Cardiac muscle cell (in vitro differentiated cells and primary cell): ENCODE measurements at regions not wholly inside any gene's neighbourhood (a gene's known extent, or its start where the extent isn't known, plus 50 kb on each side); places are given as distances from the start of the nearest gene placed in this dataset.

Experiments used
- DNase-seq, 2 donors: peaks; one replicate each; pipeline versions ENCODE4 v3.0.0 to v3.0.0-alpha.2; 2010 to 2017; ENCODE audit warnings: low read depth in 1 of 2, low spot score in 1 of 2
- H3K27ac ChIP-seq: fragments of 200-600 bp; sonication (generic); 2 replicates; pipeline ENCODE4 v1.5.1; 2016
- H3K27me3 ChIP-seq: fragments of 200-600 bp; sonication (generic); 2 replicates; pipeline ENCODE4 v1.6.0; 2016; ENCODE audit warnings: control low read depth
- H3K36me3 ChIP-seq: fragments of 200-600 bp; sonication (generic); 2 replicates; pipeline ENCODE4 v1.5.1; 2016; ENCODE audit warnings: control low read depth
- H3K4me1 ChIP-seq: fragments of 200-600 bp; sonication (generic); 2 replicates; pipeline ENCODE4 v1.8.1; 2017; ENCODE audit warnings: low read depth, mild to moderate bottlenecking, mixed run types
- H3K4me3 ChIP-seq: fragments of 200-600 bp; sonication (generic); 2 replicates; pipeline ENCODE4 v1.5.1; 2016; ENCODE audit warnings: mild to moderate bottlenecking
- H3K9me3 ChIP-seq: fragments of 200-600 bp; sonication (generic); 2 replicates; pipeline ENCODE4 v1.5.1; 2017; ENCODE audit warnings: low read depth, mild to moderate bottlenecking, control low read depth
- TF ChIP-seq, protein P1 (sequence below): IDR thresholded peaks from 2 replicates; pipeline ENCODE4 v1.5.1; 2012; ENCODE audit warnings: low read depth, mild to moderate bottlenecking, low read length

DNA sequence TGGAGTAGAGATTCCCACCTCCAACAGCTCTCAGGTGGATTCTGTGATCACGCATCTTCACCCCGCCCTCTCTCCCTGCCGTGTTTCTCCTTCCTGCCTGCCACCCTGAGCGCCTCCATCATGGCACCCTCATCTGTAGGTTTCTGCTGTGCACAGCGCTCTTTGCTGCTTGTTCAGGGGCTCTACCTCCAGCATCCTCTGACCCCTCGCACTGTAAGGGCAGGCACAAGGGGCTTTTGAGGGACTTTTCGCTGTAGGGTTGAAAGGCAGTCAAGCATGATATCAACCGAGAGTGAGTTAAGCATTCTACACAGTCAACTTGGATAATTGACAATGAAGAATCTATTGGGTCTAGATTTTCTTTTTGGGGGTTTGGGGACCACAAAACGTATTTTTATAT, 99.1 kb upstream of the GREM2 start:
- Histone ChIP-seq H3K9me3 (no peaks in the 10 kb centered on the region), H3K27me3 (peaks cover 8% of the 10 kb centered on the region), H3K4me1 (no peaks in the 10 kb centered on the region), H3K36me3 (no peaks in the 10 kb centered on the region), H3K27ac (no peak overlapping the region), H3K4me3 (no peak overlapping the region)
- TF ChIP-seq, protein P1, sequence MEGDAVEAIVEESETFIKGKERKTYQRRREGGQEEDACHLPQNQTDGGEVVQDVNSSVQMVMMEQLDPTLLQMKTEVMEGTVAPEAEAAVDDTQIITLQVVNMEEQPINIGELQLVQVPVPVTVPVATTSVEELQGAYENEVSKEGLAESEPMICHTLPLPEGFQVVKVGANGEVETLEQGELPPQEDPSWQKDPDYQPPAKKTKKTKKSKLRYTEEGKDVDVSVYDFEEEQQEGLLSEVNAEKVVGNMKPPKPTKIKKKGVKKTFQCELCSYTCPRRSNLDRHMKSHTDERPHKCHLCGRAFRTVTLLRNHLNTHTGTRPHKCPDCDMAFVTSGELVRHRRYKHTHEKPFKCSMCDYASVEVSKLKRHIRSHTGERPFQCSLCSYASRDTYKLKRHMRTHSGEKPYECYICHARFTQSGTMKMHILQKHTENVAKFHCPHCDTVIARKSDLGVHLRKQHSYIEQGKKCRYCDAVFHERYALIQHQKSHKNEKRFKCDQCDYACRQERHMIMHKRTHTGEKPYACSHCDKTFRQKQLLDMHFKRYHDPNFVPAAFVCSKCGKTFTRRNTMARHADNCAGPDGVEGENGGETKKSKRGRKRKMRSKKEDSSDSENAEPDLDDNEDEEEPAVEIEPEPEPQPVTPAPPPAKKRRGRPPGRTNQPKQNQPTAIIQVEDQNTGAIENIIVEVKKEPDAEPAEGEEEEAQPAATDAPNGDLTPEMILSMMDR, result no peak
- DNase-seq, result no peak

DNA sequence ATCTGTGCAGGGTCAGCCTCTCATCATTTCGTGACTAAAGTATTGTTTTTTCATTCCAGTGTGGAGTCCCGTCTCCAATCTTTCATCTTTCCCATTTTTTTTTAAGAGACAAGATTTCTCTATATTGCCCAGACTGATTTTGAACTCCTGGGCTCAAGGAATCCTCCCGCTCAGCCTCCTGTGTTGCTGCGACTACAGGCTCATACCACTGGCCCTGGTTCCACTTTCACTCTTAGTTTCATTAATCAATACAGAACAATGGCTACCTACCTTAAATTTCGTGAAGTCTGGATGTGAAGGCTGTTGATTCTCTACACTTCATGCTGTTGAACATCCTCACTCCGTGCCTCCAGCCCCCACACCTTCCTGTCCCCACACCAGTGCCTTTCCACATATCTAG, 97.7 kb upstream of the GREM2 start:
- no peaks in the 10 kb centered on the region for H3K9me3 ChIP-seq
- TF ChIP-seq, protein P1, result no peak
- DNase-seq, result no peak
- no peak overlapping the region for H3K27ac ChIP-seq
- no peaks in the 10 kb centered on the region for H3K36me3 ChIP-seq
- H3K4me1 ChIP-seq, result no peaks in the 10 kb centered on the region
- peaks cover 9% of the 10 kb centered on the region for H3K27me3 ChIP-seq
- no peak overlapping the region for H3K4me3 ChIP-seq

DNA sequence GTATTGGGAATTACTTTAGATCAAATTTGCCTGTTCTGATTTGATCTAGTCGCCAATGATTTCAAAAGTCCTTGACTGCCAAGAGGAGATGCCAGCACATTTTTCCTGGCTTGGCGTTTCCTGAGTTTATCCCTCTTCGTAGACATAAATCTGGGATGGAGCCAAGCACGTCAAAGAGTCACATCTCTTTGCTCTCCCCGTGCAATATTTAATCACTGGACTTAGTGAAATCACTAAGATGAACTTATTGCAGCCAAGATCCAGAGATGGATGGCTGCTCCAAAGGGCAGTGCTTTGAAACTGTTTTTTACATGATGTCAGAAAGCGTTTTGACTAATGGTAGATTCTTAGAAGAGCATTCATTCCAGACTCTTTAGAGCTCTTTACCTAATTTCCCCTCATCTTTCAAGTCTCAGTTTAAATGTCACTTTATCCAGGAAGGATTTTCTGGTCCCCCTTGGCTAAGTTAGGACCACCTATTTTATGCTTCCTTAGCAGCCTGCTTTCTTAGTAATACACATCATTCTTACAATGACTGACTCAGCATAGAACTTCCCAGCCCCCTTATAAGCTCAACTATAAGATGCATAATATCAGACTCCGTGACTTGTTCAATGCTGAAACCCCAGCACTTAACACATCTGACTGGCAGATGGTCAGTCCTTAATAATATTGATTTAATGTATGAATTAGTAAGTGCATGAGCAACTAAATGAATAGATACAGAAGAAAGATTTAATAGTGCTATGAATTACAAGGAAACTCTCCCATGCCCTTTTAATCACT, 94.4 kb upstream of the GREM2 start:
- no peak for DNase-seq
- Histone ChIP-seq H3K27me3 (peaks cover 9% of the 10 kb centered on the region), H3K4me3 (no peak overlapping the region), H3K36me3 (no peaks in the 10 kb centered on the region), H3K4me1 (no peaks in the 10 kb centered on the region), H3K9me3 (no peaks in the 10 kb centered on the region), H3K27ac (no peak overlapping the region)
- TF ChIP-seq, protein P1, result no peak

DNA sequence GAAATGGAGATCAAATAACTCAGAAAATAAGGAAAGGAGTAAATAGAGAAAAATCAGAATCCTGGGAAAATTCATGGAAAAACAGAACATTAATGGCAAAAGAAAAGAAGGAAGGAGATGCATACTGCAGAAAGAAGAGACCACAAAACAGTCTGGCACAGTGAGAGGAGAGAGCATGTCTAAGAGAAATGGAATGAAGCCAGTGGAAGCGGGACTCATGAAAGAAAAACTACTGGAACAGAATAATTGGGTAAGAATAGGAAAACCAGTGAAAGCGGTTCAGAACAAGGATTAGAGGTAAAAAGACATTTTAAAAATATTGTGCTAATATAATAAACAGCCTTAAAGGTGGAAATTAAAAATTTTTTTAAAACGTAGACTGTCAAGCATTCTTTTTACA, 93.6 kb upstream of the GREM2 start:
- peaks cover 9% of the 10 kb centered on the region for H3K27me3 ChIP-seq
- H3K36me3 ChIP-seq, result no peaks in the 10 kb centered on the region
- no peaks in the 10 kb centered on the region for H3K9me3 ChIP-seq
- TF ChIP-seq, protein P1, result no peak
- no peak overlapping the region for H3K4me3 ChIP-seq
- no peak overlapping the region for H3K27ac ChIP-seq
- H3K4me1 ChIP-seq, result no peaks in the 10 kb centered on the region
- DNase-seq, result no peak

DNA sequence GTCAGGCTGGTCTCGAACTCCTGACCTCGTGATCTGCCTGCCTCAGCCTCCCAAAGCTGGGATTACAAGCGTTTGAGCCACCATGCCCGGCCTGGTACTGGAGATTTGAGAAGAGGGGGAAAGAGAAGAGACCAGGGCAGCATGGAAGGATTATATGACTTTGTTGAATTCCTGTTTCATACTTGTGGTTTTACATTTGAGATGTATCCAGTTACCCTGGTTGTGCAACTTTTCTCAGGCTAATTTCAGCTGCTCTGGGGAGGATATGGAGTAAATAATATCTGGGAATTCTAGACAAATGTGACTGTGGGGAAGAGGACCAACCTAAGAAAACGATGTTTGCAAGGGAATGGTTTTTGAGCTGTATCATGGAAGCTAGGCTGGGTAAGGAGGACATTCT, 89.5 kb upstream of the GREM2 start:
- TF ChIP-seq, protein P1, result no peak
- H3K4me3 ChIP-seq, result no peak overlapping the region
- DNase-seq, result peak in 1 of 2 donors; percentile 6
- H3K9me3 ChIP-seq, result no peaks in the 10 kb centered on the region
- no peaks in the 10 kb centered on the region for H3K4me1 ChIP-seq
- H3K27me3 ChIP-seq, result peaks cover 4% of the 10 kb centered on the region
- H3K36me3 ChIP-seq, result no peaks in the 10 kb centered on the region
- H3K27ac ChIP-seq, result no peak overlapping the region

DNA sequence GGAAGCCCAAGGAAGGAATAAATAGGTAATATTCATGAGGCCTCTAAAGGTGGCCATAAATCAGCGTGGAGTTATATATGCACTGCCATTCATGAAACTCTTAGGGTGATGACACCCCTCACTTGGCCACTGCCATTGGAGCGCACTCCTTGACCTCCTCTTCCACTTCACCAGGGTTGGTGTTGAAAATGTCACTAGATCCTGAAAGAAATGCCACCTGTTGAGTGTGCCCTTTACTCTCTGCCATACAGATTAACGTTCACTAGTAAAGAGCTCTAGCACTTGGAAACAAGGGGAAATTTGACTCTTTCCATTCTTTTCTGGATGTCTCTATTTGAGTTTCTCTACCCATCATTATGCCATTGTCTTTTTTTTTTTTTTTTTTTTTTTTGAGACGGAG, 83.5 kb upstream of the GREM2 start:
- Histone ChIP-seq H3K36me3 (no peaks in the 10 kb centered on the region), H3K4me1 (no peaks in the 10 kb centered on the region), H3K9me3 (no peaks in the 10 kb centered on the region), H3K27me3 (no peaks in the 10 kb centered on the region), H3K27ac (no peak overlapping the region), H3K4me3 (no peak overlapping the region)
- TF ChIP-seq, protein P1, result no peak
- DNase-seq, result no peak
